SK-N-SH treated with all-trans-retinoic acid at 6 μM for 48 hours (cell line): ENCODE measurements at regions not wholly inside any gene's neighbourhood (a gene's known extent, or its start where the extent isn't known, plus 50 kb on each side); places are given as distances from the start of the nearest gene placed in this dataset.

Source experiments
- ATAC-seq: fragments of 200-7000 bp; cut with Tn5 transposase; 3 replicates; pipeline ENCODE4 v1.9.1; 2020; ENCODE audit warnings: mild to moderate bottlenecking, moderate library complexity
- ARNTL ChIP-seq: fragments of 450-650 bp; formaldehyde crosslinking; IDR thresholded peaks from 2 replicates; pipeline ENCODE4 v1.5.0; 2020; ENCODE audit warnings: low read depth, mild to moderate bottlenecking, moderate library complexity, borderline replicate concordance
- BACH2 ChIP-seq: fragments of 250-450 bp; sonication (Bioruptor Pico); IDR thresholded peaks from 2 replicates; pipeline ENCODE4 v1.9.0; 2021; ENCODE audit warnings: mild to moderate bottlenecking, borderline replicate concordance
- CREB5 ChIP-seq: fragments of 250-450 bp; sonication (Bioruptor Pico); IDR thresholded peaks from 2 replicates; pipeline ENCODE4 v1.5.1; 2020; ENCODE audit warnings: low read depth, mild to moderate bottlenecking, moderate library complexity
- CSDC2 ChIP-seq: fragments of 250-450 bp; sonication (Bioruptor Pico); IDR thresholded peaks from 2 replicates; pipeline ENCODE4 v1.5.0; 2020; ENCODE audit warnings: mild to moderate bottlenecking, moderate library complexity
- CSRNP3 ChIP-seq: fragments of 250-450 bp; sonication (Bioruptor Pico); IDR thresholded peaks from 2 replicates; pipeline ENCODE4 v1.5.1; 2021; ENCODE audit warnings: mild to moderate bottlenecking, moderate library complexity
- ESRRG ChIP-seq: fragments of 250-450 bp; sonication (Bioruptor Pico); IDR thresholded peaks from 2 replicates; pipeline ENCODE4 v1.6.1; 2021; ENCODE audit warnings: mild to moderate bottlenecking
- ISL1 ChIP-seq: fragments of 250-450 bp; sonication (Bioruptor Pico); IDR thresholded peaks from 2 replicates; pipeline ENCODE4 v2.1.2; 2022; ENCODE audit warnings: mild to moderate bottlenecking, moderate library complexity
- OSR1 ChIP-seq: fragments of 250-450 bp; sonication (Bioruptor Pico); IDR thresholded peaks from 2 replicates; pipeline ENCODE4 v1.8.0; 2022; ENCODE audit warnings: moderate library complexity, mild to moderate bottlenecking, inconsistent platforms
- PATZ1 ChIP-seq: fragments of 250-450 bp; sonication (Bioruptor Pico); IDR thresholded peaks from 2 replicates; pipeline ENCODE4 v1.8.0; 2020; ENCODE audit warnings: mild to moderate bottlenecking, moderate library complexity, borderline replicate concordance
- PPARA ChIP-seq: fragments of 250-450 bp; sonication (Bioruptor Pico); IDR thresholded peaks from 2 replicates; pipeline ENCODE4 v1.5.0; 2020; ENCODE audit warnings: mild to moderate bottlenecking, borderline replicate concordance
- RARB ChIP-seq: fragments of 250-450 bp; sonication (Bioruptor Pico); IDR thresholded peaks from 2 replicates; pipeline ENCODE4 v1.8.0; 2021; ENCODE audit warnings: mild to moderate bottlenecking, moderate library complexity
- SNAI2 ChIP-seq: fragments of 250-450 bp; sonication (Bioruptor Pico); IDR thresholded peaks from 2 replicates; pipeline ENCODE4 v1.5.0; 2020; ENCODE audit warnings: mild to moderate bottlenecking, moderate library complexity
- TCF4 ChIP-seq: fragments of 250-450 bp; sonication (Bioruptor Pico); IDR thresholded peaks from 2 replicates; pipeline ENCODE4 v1.8.0; 2021; ENCODE audit warnings: mild to moderate bottlenecking, moderate library complexity, borderline replicate concordance
- TOX ChIP-seq: fragments of 250-450 bp; sonication (Bioruptor Pico); IDR thresholded peaks from 2 replicates; pipeline ENCODE4 v1.8.0; 2021; ENCODE audit warnings: mild to moderate bottlenecking, moderate library complexity, borderline replicate concordance
- TSHZ2 ChIP-seq: fragments of 250-450 bp; sonication (Bioruptor Pico); IDR thresholded peaks from 2 replicates; pipeline ENCODE4 v1.5.0; 2020; ENCODE audit warnings: mild to moderate bottlenecking, moderate library complexity
- ZC3H10 ChIP-seq: fragments of 250-450 bp; sonication (Bioruptor Pico); IDR thresholded peaks from 2 replicates; pipeline ENCODE4 v1.5.1; 2021; ENCODE audit warnings: mild to moderate bottlenecking, moderate library complexity
- ZFP3 ChIP-seq: fragments of 250-450 bp; sonication (Bioruptor Pico); IDR thresholded peaks from 2 replicates; pipeline ENCODE4 v1.5.0; 2020; ENCODE audit warnings: mild to moderate bottlenecking, moderate library complexity
- ZFP30 ChIP-seq: fragments of 450-650 bp; formaldehyde crosslinking; IDR thresholded peaks from 2 replicates; pipeline ENCODE4 v1.5.0; 2022; ENCODE audit warnings: mild to moderate bottlenecking, moderate library complexity
- ZNF565 ChIP-seq: fragments of 450-650 bp; formaldehyde crosslinking; conservative IDR thresholded peaks from 2 replicates; pipeline ENCODE4 v1.5.0; 2020; ENCODE audit warnings: low read depth, mild to moderate bottlenecking, moderate library complexity
- ZNF70 ChIP-seq: fragments of 450-650 bp; formaldehyde crosslinking; IDR thresholded peaks from 2 replicates; pipeline ENCODE4 v1.5.0; 2020; ENCODE audit warnings: mild to moderate bottlenecking, moderate library complexity
- ZNF8 ChIP-seq: fragments of 450-650 bp; formaldehyde crosslinking; IDR thresholded peaks from 2 replicates; pipeline ENCODE4 v1.5.0; 2020; ENCODE audit warnings: mild to moderate bottlenecking, moderate library complexity
- TF ChIP-seq, protein P1 (sequence below): fragments of 250-450 bp; sonication (Bioruptor Pico); IDR thresholded peaks from 2 replicates; pipeline ENCODE4 v1.8.0; 2021; ENCODE audit warnings: low read depth, mild to moderate bottlenecking, moderate library complexity, borderline replicate concordance

DNA sequence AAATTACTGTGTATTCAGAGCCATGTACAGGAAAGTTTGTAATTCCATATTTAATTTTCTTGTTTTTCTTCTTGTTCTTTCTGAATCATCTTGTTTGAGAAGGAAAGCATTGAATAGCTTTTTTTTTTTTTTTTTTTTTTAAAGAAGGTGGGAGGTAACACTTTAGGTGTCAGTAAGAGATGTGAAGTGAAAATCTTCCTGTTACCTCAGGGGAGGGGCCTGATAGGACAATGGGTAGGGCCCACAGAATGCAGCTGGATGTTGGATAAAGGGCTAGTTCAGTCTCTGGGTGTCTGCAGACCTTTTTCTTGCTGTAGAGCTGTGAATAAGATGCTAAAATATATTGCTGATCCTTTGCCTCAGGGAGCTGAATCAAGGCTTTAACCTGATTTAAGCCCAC is 317.4 kb downstream of the MAN2A1 start (continued):
- TF ChIP-seq TSHZ2 (CRISPR knock-in tag) (no peak), SNAI2 (no peak), PATZ1 (CRISPR knock-in tag) (no peak), TCF4 (no peak), CREB5 (CRISPR knock-in tag) (no peak), CSDC2 (CRISPR knock-in tag) (no peak)
- TF ChIP-seq, protein P1, sequence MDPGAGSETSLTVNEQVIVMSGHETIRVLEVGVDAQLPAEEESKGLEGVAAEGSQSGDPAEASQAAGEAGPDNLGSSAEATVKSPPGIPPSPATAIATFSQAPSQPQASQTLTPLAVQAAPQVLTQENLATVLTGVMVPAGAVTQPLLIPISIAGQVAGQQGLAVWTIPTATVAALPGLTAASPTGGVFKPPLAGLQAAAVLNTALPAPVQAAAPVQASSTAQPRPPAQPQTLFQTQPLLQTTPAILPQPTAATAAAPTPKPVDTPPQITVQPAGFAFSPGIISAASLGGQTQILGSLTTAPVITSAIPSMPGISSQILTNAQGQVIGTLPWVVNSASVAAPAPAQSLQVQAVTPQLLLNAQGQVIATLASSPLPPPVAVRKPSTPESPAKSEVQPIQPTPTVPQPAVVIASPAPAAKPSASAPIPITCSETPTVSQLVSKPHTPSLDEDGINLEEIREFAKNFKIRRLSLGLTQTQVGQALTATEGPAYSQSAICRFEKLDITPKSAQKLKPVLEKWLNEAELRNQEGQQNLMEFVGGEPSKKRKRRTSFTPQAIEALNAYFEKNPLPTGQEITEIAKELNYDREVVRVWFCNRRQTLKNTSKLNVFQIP (CRISPR knock-in tag): no peak

DNA sequence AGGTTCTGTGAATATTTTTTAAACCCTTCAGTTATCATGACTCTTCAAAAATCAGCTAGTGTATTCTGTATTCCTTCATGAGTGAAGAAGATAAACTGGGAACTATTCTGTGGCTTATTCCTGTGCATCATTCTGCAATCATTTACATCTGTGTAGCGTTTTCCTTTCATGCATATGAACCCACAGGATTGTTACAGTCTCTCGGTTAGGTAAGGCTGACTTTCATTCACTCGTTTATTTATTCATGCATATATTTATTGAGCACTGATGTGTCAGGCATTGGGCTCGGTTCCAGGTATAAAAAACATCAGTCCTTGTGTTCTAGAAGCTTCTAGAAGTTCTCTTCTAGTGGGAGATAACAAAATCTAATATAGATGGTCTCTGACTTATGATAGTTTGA is 318.4 kb downstream of the MAN2A1 start:
- TF ChIP-seq TCF4 (no peak), ZNF565 (CRISPR knock-in tag) (no peak), ZNF8 (CRISPR knock-in tag) (no peak), ZNF70 (CRISPR knock-in tag) (no peak), CREB5 (CRISPR knock-in tag) (no peak), PATZ1 (CRISPR knock-in tag) (no peak), CSRNP3 (no peak), BACH2 (CRISPR knock-in tag) (no peak), ZFP3 (CRISPR knock-in tag) (no peak), ZFP30 (no peak)
- no peak for ATAC-seq

- no peak for ATAC-seq
- TF ChIP-seq ISL1 (CRISPR knock-in tag) (no peak), ZC3H10 (no peak), ESRRG (CRISPR knock-in tag) (no peak), OSR1 (CRISPR knock-in tag) (no peak), PPARA (CRISPR knock-in tag) (no peak), TSHZ2 (CRISPR knock-in tag) (no peak), TOX (CRISPR knock-in tag) (no peak), RARB (no peak), BACH2 (CRISPR knock-in tag) (no peak), ARNTL (CRISPR knock-in tag) (no peak), ZNF8 (CRISPR knock-in tag) (no peak), TCF4 (no peak), ZNF70 (CRISPR knock-in tag) (no peak), SNAI2 (no peak), ZFP3 (CRISPR knock-in tag) (no peak), CSDC2 (CRISPR knock-in tag) (no peak)
Observed at GRCh38 chr5:110012145-110012544, 322.4 kb downstream of the MAN2A1 start.
